SU-DHL-6 (cell line): ENCODE measurements at regions not wholly inside any gene's neighbourhood (a gene's known extent, or its start where the extent isn't known, plus 50 kb on each side); places are given as distances from the start of the nearest gene placed in this dataset.

Experiments
- H2AFZ ChIP-seq: fragments of 200-600 bp; sonication (generic); 2 replicates; pipeline ENCODE4 v1.6.1; 2014; ENCODE audit warnings: low read depth, mild to moderate bottlenecking, moderate library complexity, mixed read lengths, antibody characterized with exemption, low read length; ENCODE audit not compliant: severe bottlenecking
- H3F3A ChIP-seq: fragments of 200-600 bp; shearing (Covaris generic); 2 replicates; pipeline ENCODE4 v1.6.0; 2016; ENCODE audit warnings: antibody characterized with exemption, mild to moderate bottlenecking; ENCODE audit not compliant: insufficient read depth
- H3K27ac ChIP-seq: fragments of 200-600 bp; sonication (generic); 2 replicates; pipeline ENCODE4 v1.5.1; 2016; ENCODE audit warnings: low read depth, mild to moderate bottlenecking, low read length, moderate library complexity, mixed read lengths
- H3K27me3 ChIP-seq: fragments of 200-600 bp; sonication (generic), shearing (Covaris generic); 2 replicates; pipeline ENCODE4 v1.6.0; 2014; ENCODE audit warnings: mild to moderate bottlenecking, low read length
- H3K36me3 ChIP-seq: fragments of 200-600 bp; sonication (generic); 2 replicates; pipeline ENCODE4 v1.6.1; 2014; ENCODE audit warnings: mild to moderate bottlenecking, low read length, mixed read lengths
- H3K4me2 ChIP-seq: fragments of 300-600, 200-600 bp; shearing (Covaris generic), sonication (generic); 2 replicates; pipeline ENCODE4 v1.6.0; 2014; ENCODE audit warnings: low read length, low read depth, mild to moderate bottlenecking; ENCODE audit not compliant: poor library complexity, severe bottlenecking
- H3K4me3 ChIP-seq: fragments of 200-600 bp; sonication (generic); 2 replicates; pipeline ENCODE4 v1.5.1; 2014; ENCODE audit warnings: antibody characterized with exemption, low read length, mild to moderate bottlenecking, mixed read lengths; ENCODE audit not compliant: insufficient read depth, poor library complexity, severe bottlenecking
- H3K79me2 ChIP-seq: fragments of 200-600 bp; sonication (generic); 2 replicates; pipeline ENCODE4 v1.6.1; 2014; ENCODE audit warnings: mild to moderate bottlenecking, low read length, moderate library complexity; ENCODE audit not compliant: insufficient read depth
- H3K9ac ChIP-seq: fragments of 200-600 bp; sonication (generic); 2 replicates; pipeline ENCODE4 v1.7.0; 2014; ENCODE audit warnings: mild to moderate bottlenecking, low read length
- H3K9me2 ChIP-seq: fragments of 200-600 bp; sonication (generic); replicated peaks from 2 replicates; pipeline ENCODE4 v1.6.1; 2014; ENCODE audit warnings: low read length; ENCODE audit not compliant: insufficient read depth
- H3K9me3 ChIP-seq: fragments of 200-600 bp; sonication (generic); 2 replicates; pipeline ENCODE4 v1.6.1; 2014; ENCODE audit warnings: low read length, mixed read lengths; ENCODE audit not compliant: insufficient read depth
- H4K20me1 ChIP-seq: fragments of 200-600 bp; sonication (generic); 2 replicates; pipeline ENCODE4 v1.6.1; 2014; ENCODE audit warnings: low read depth, mild to moderate bottlenecking, antibody characterized with exemption, low read length, moderate library complexity, mixed read lengths
- CTCF ChIP-seq: fragments of 200-600 bp; sonication (generic); IDR thresholded peaks from one replicate; pipeline ENCODE4 v1.5.1; 2017; ENCODE audit warnings: antibody characterized with exemption, mild to moderate bottlenecking, low read length, moderate library complexity; ENCODE audit not compliant: insufficient read depth, poor library complexity, severe bottlenecking
- EZH2phosphoT487 ChIP-seq: fragments of 200-600 bp; sonication (generic), shearing (Covaris generic); conservative IDR thresholded peaks from 2 replicates; pipeline ENCODE4 v1.6.1; 2018; ENCODE audit warnings: mild to moderate bottlenecking, antibody characterized with exemption, low read length, moderate library complexity, mixed read lengths

GRCh38 chr1:29520571-29521437 lies 284.5 kb downstream of the PTPRU start:
- H3K9me3 ChIP-seq = no peaks in the 10 kb centered on the region
- no peaks in the 10 kb centered on the region for H3F3A ChIP-seq
- H3K4me2 ChIP-seq = no peak overlapping the region
- no peaks in the 10 kb centered on the region for H3K79me2 ChIP-seq
- H2AFZ ChIP-seq = no peak overlapping the region
- no peak overlapping the region for H3K9ac ChIP-seq
- H3K9me2 ChIP-seq = no peaks in the 10 kb centered on the region
- no peaks in the 10 kb centered on the region for H3K27me3 ChIP-seq
- H3K4me3 ChIP-seq = no peak overlapping the region
- no peak overlapping the region for H3K27ac ChIP-seq
- TF ChIP-seq CTCF (no peak), EZH2phosphoT487 (no peak)
- H4K20me1 ChIP-seq = no peaks in the 10 kb centered on the region
- H3K36me3 ChIP-seq = no peaks in the 10 kb centered on the region

DNA sequence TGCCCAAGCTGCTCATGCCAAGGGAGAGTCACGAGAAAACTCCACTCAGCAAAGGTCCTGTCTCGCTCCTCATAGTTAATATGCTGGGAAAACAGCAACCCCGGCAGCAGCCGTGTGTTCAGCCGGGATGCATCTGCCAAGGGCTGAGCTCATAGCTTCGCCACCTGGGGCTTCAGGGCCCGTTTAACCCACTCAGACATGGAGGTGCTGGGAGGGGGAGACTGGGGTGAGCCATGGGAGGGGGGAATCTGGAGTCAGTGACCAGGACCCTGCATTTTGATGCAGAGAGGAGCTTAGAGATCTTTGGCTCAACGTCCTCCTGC lies 283.4 kb downstream of the PTPRU start:
- Histone ChIP-seq H3K27ac (no peak overlapping the region), H3K4me2 (no peak overlapping the region), H3K9me2 (no peaks in the 10 kb centered on the region), H3K27me3 (no peaks in the 10 kb centered on the region), H3K36me3 (no peaks in the 10 kb centered on the region), H3F3A (no peaks in the 10 kb centered on the region), H3K9me3 (no peaks in the 10 kb centered on the region), H3K9ac (no peak overlapping the region), H4K20me1 (no peaks in the 10 kb centered on the region), H3K79me2 (no peaks in the 10 kb centered on the region), H2AFZ (no peak overlapping the region), H3K4me3 (no peak overlapping the region)
- no peak for TF ChIP-seq EZH2phosphoT487
- TF ChIP-seq CTCF = no peak

GRCh38 chr1:29519108-29519787 lies 282.9 kb downstream of the PTPRU start:
- Histone ChIP-seq H3K4me2 (no peak overlapping the region), H3K9me2 (no peaks in the 10 kb centered on the region), H3K4me3 (no peak overlapping the region), H3K27me3 (no peaks in the 10 kb centered on the region), H3K36me3 (no peaks in the 10 kb centered on the region), H4K20me1 (no peaks in the 10 kb centered on the region), H2AFZ (no peak overlapping the region), H3K9me3 (no peaks in the 10 kb centered on the region), H3K9ac (no peak overlapping the region), H3F3A (no peaks in the 10 kb centered on the region), H3K27ac (no peak overlapping the region), H3K79me2 (no peaks in the 10 kb centered on the region)
- TF ChIP-seq CTCF = no peak
- TF ChIP-seq EZH2phosphoT487 = no peak
